WTC11 (cell line): ENCODE measurements at regions not wholly inside any gene's neighbourhood (a gene's known extent, or its start where the extent isn't known, plus 50 kb on each side); places are given as distances from the start of the nearest gene placed in this dataset.

Source experiments
- ATAC-seq: fragments of 200-7000 bp; cut with Tn5 transposase; 2 replicates; pipeline ENCODE4 v1.10.0; 2021; ENCODE audit warnings: mild to moderate bottlenecking, moderate library complexity
- CTCF ChIA-PET: fragments of 300-600 bp; sonication (Branson Sonifier 250); formaldehyde crosslinking; loops from one replicate; lab custom pipeline; 2021; ENCODE audit warnings: antibody characterized with exemption; lab: Charles Lee
- POLR2A ChIA-PET: fragments of 350-600 bp; sonication (Branson Sonifier 250); formaldehyde crosslinking; loops from one replicate; lab custom pipeline; 2021; ENCODE audit warnings: antibody characterized with exemption; lab: Charles Lee
- DNase-seq: peaks from one replicate; pipeline ENCODE4 v3.0.0; 2021; ENCODE audit warnings: low spot score
- H3K27ac Mint-ChIP-seq: 2 replicates; pipeline ENCODE4 v1.8.0; 2021; ENCODE audit warnings: mixed read lengths
- H3K27me3 Mint-ChIP-seq: 2 replicates; pipeline ENCODE4 v1.8.0; 2021; ENCODE audit warnings: low read depth, mild to moderate bottlenecking, moderate library complexity, mixed read lengths
- H3K36me3 Mint-ChIP-seq: 2 replicates; pipeline ENCODE4 v1.8.0; 2021; ENCODE audit warnings: mixed read lengths
- H3K4me1 Mint-ChIP-seq: 2 replicates; pipeline ENCODE4 v1.8.0; 2022; ENCODE audit warnings: mixed read lengths
- H3K4me3 Mint-ChIP-seq: 2 replicates; pipeline ENCODE4 v1.8.0; 2021; ENCODE audit warnings: mild to moderate bottlenecking, moderate library complexity, mixed read lengths
- H3K9me3 Mint-ChIP-seq: 2 replicates; pipeline ENCODE4 v1.8.0; 2021; ENCODE audit warnings: mixed read lengths
- ATF2 ChIP-seq: sonication (generic); formaldehyde crosslinking; IDR thresholded peaks from 2 replicates; pipeline ENCODE4 v1.8.1; 2022; ENCODE audit warnings: low read depth, missing genetic modification reagents, borderline replicate concordance
- CBFB ChIP-seq: sonication (generic); formaldehyde crosslinking; IDR thresholded peaks from 2 replicates; pipeline ENCODE4 v1.8.1; 2022; ENCODE audit warnings: mild to moderate bottlenecking, low read depth, missing genetic modification reagents
- CREB1 ChIP-seq: sonication (generic); formaldehyde crosslinking; IDR thresholded peaks from 2 replicates; pipeline ENCODE4 v1.8.0; 2023; ENCODE audit warnings: mild to moderate bottlenecking, missing genetic modification reagents
- E2F1 ChIP-seq: sonication (generic); formaldehyde crosslinking; IDR thresholded peaks from 2 replicates; pipeline ENCODE4 v1.8.0; 2022; ENCODE audit warnings: mild to moderate bottlenecking, missing genetic modification reagents
- E2F4 ChIP-seq: sonication (generic); formaldehyde crosslinking; IDR thresholded peaks from 2 replicates; pipeline ENCODE4 v1.8.1; 2022; ENCODE audit warnings: low read depth, mild to moderate bottlenecking, moderate library complexity, missing genetic modification reagents, borderline replicate concordance
- ETV6 ChIP-seq: sonication (generic); formaldehyde crosslinking; IDR thresholded peaks from 2 replicates; pipeline ENCODE4 v1.8.1; 2022; ENCODE audit warnings: mild to moderate bottlenecking, missing genetic modification reagents
- FOXJ3 ChIP-seq: sonication (generic); formaldehyde crosslinking; IDR thresholded peaks from 2 replicates; pipeline ENCODE4 v1.9.0; 2021; ENCODE audit warnings: missing genetic modification reagents, mild to moderate bottlenecking, borderline replicate concordance
- GTF2I ChIP-seq: fragments of 250-450 bp; sonication (Bioruptor Pico); conservative IDR thresholded peaks from 2 replicates; pipeline ENCODE4 v1.4.0; 2021; ENCODE audit warnings: mild to moderate bottlenecking
- JAZF1 ChIP-seq: fragments of 250-450 bp; sonication (Bioruptor Pico); IDR thresholded peaks from 2 replicates; pipeline ENCODE4 v1.9.0; 2021; ENCODE audit warnings: moderate library complexity, mild to moderate bottlenecking, inconsistent platforms
- NFE2L1 ChIP-seq: sonication (generic); formaldehyde crosslinking; IDR thresholded peaks from 2 replicates; pipeline ENCODE4 v1.8.1; 2023; ENCODE audit warnings: missing genetic modification reagents
- PREB ChIP-seq: sonication (generic); formaldehyde crosslinking; IDR thresholded peaks from 2 replicates; pipeline ENCODE4 v1.8.1; 2022; ENCODE audit warnings: mild to moderate bottlenecking, missing genetic modification reagents, moderate library complexity, borderline replicate concordance
- PRRX2 ChIP-seq: fragments of 250-450 bp; sonication (Bioruptor Pico); IDR thresholded peaks from 2 replicates; pipeline ENCODE4 v1.8.0; 2021; ENCODE audit warnings: mild to moderate bottlenecking
- RELA ChIP-seq: sonication (generic); formaldehyde crosslinking; IDR thresholded peaks from 2 replicates; pipeline ENCODE4 v1.8.1; 2022; ENCODE audit warnings: missing genetic modification reagents, mild to moderate bottlenecking, borderline replicate concordance
- USF2 ChIP-seq: sonication (generic); formaldehyde crosslinking; IDR thresholded peaks from 2 replicates; pipeline ENCODE4 v1.8.1; 2023; ENCODE audit warnings: mild to moderate bottlenecking, missing genetic modification reagents, moderate library complexity
- ZMAT4 ChIP-seq: fragments of 250-450 bp; sonication (Bioruptor Pico); IDR thresholded peaks from 2 replicates; pipeline ENCODE4 v1.9.0; 2021; ENCODE audit warnings: mild to moderate bottlenecking
- ZNF138 ChIP-seq: sonication (generic); formaldehyde crosslinking; conservative IDR thresholded peaks from 2 replicates; pipeline ENCODE4 v1.8.1; 2022; ENCODE audit warnings: mild to moderate bottlenecking, moderate library complexity, missing genetic modification reagents
- ZNF423 ChIP-seq: fragments of 250-450 bp; sonication (Bioruptor Pico); IDR thresholded peaks from 2 replicates; pipeline ENCODE4 v2.1.2; 2022; ENCODE audit warnings: mild to moderate bottlenecking, moderate library complexity
- ZNF425 ChIP-seq: fragments of 250-450 bp; sonication (Bioruptor Pico); conservative IDR thresholded peaks from 2 replicates; pipeline ENCODE4 v1.9.0; 2021; ENCODE audit warnings: mild to moderate bottlenecking
- ZNF532 ChIP-seq: fragments of 250-450 bp; sonication (Bioruptor Pico); IDR thresholded peaks from 2 replicates; pipeline ENCODE4 v1.9.0; 2021; ENCODE audit warnings: mild to moderate bottlenecking, borderline replicate concordance
- ZSCAN18 ChIP-seq: fragments of 250-450 bp; sonication (Bioruptor Pico); IDR thresholded peaks from 2 replicates; pipeline ENCODE4 v2.1.2; 2022; ENCODE audit warnings: mild to moderate bottlenecking, moderate library complexity

GRCh38 chr6:74764486-74764885 lies 441.4 kb downstream of the COL12A1 start (continued):
- no peak for TF ChIP-seq E2F4 (CRISPR knock-in tag)
- no peak for TF ChIP-seq CBFB (CRISPR knock-in tag)
- no peak for TF ChIP-seq JAZF1

GRCh38 chr6:74762841-74763240 lies 443.0 kb downstream of the COL12A1 start:
- Mint-ChIP-seq H3K27me3 (no peaks in the 10 kb centered on the region), H3K9me3 (no peaks in the 10 kb centered on the region), H3K36me3 (no peaks in the 10 kb centered on the region), H3K4me1 (no peaks in the 10 kb centered on the region), H3K27ac (no peak overlapping the region), H3K4me3 (no peak overlapping the region)
- ATAC-seq (no peak), DNase-seq (no peak)
- CTCF ChIA-PET = interaction anchor here (0.8 kb wide), 1 partner anchor 1024 kb away, joined by 4 read pairs; no protein-coding TSS in a partner anchor
- POLR2A ChIA-PET = no interaction called here
- TF ChIP-seq PRRX2 (CRISPR knock-in tag) (no peak), CREB1 (CRISPR knock-in tag) (no peak), ATF2 (CRISPR knock-in tag) (no peak), FOXJ3 (CRISPR knock-in tag) (no peak), ZMAT4 (CRISPR knock-in tag) (no peak), GTF2I (no peak), ZNF138 (CRISPR knock-in tag) (no peak), USF2 (CRISPR knock-in tag) (no peak), ZSCAN18 (no peak), E2F1 (CRISPR knock-in tag) (no peak), NFE2L1 (no peak), ETV6 (CRISPR knock-in tag) (no peak), PREB (CRISPR knock-in tag) (no peak), ZNF423 (no peak)

- no peaks in the 10 kb centered on the region for H3K27me3 Mint-ChIP-seq
- H3K36me3 Mint-ChIP-seq = no peaks in the 10 kb centered on the region
- H3K4me3 Mint-ChIP-seq = no peak overlapping the region
- ChIA-PET CTCF (interaction anchor here (0.8 kb wide), 1 partner anchor 451 kb away, joined by 3 read pairs; no protein-coding TSS in a partner anchor), POLR2A (no interaction called here)
- DNase-seq (no peak), ATAC-seq (no peak)
- no peak overlapping the region for H3K27ac Mint-ChIP-seq
- no peaks in the 10 kb centered on the region for H3K4me1 Mint-ChIP-seq
- no peaks in the 10 kb centered on the region for H3K9me3 Mint-ChIP-seq
- TF ChIP-seq ZNF425 (CRISPR knock-in tag) (no peak), RELA (CRISPR knock-in tag) (no peak), ZNF532 (CRISPR knock-in tag) (no peak)
These were observed 448.0 kb downstream of the COL12A1 start for GRCh38 chr6:74757813-74758212.
